ENCODE measurements at regions not wholly inside any gene's neighbourhood (a gene's known extent, or its start where the extent isn't known, plus 50 kb on each side); places are given as distances from the start of the nearest gene placed in this dataset.

DNA sequence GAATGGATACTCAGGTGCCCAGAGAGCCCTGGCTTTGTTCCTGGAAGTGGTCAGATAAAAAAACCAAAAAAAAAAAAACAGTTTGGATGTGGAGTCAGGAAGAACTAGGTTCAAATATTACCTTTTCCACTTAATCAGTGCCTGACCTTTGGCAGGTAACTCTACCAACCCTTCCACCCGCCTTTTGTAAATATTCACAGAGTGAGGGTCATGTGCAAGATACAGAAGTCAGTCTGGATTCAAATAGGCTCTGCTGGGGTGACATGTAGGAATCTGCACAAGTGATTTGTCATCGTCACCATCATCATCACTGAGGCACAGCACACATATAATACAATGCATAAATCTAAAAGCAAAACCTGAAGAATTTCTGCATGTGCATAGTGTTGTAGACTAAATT is 490.7 kb downstream of the MIAT start:
- no peak overlapping the region for H3K4me3 ChIP-seq (ENCODE audit: control insufficient read depth in 2 of 3, extremely low read depth in 1 of 3, insufficient read depth in 2 of 3, low read depth in 1 of 3, low read length in 3 of 3)
- DNase-seq (ENCODE audit: low read depth, low spot score): no peak
- H3K27me3 ChIP-seq (ENCODE audit: control insufficient read depth, extremely low read depth, insufficient read depth, low read length): peaks cover 3% of the 10 kb centered on the region
- no peak overlapping the region for H3K9ac ChIP-seq (ENCODE audit: control insufficient read depth, extremely low read depth, insufficient read depth, low read length)
- TF ChIP-seq, protein P1, sequence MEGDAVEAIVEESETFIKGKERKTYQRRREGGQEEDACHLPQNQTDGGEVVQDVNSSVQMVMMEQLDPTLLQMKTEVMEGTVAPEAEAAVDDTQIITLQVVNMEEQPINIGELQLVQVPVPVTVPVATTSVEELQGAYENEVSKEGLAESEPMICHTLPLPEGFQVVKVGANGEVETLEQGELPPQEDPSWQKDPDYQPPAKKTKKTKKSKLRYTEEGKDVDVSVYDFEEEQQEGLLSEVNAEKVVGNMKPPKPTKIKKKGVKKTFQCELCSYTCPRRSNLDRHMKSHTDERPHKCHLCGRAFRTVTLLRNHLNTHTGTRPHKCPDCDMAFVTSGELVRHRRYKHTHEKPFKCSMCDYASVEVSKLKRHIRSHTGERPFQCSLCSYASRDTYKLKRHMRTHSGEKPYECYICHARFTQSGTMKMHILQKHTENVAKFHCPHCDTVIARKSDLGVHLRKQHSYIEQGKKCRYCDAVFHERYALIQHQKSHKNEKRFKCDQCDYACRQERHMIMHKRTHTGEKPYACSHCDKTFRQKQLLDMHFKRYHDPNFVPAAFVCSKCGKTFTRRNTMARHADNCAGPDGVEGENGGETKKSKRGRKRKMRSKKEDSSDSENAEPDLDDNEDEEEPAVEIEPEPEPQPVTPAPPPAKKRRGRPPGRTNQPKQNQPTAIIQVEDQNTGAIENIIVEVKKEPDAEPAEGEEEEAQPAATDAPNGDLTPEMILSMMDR (optimal IDR thresholded peaks at IDR 0.05 in 1 of 3, IDR thresholded peaks at IDR 0.05 in 1 of 3, conservative IDR thresholded peaks at IDR 0.05 in 1 of 3; ENCODE audit: extremely low read depth in 1 of 3, insufficient read depth in 2 of 3, low read length in 3 of 3): no peak
- no peak for TF ChIP-seq EZH2 (IDR thresholded peaks at IDR 0.05; ENCODE audit: low read length)
- no peaks in the 10 kb centered on the region for H3K9me1 ChIP-seq (ENCODE audit: control insufficient read depth, extremely low read depth, insufficient read depth, low read length)
- no peaks in the 10 kb centered on the region for H3K36me3 ChIP-seq (ENCODE audit: control insufficient read depth in 2 of 2, extremely low read depth in 1 of 2, insufficient read depth in 2 of 2, low read length in 2 of 2)
- dilution Hi-C loops (cut with MboI; ENCODE audit: extremely low pct_ligation_motif_present, low sequenced_read_pairs): no loop called here
- no peak overlapping the region for H3K27ac ChIP-seq (ENCODE audit: control insufficient read depth, insufficient read depth, low read length)
- H3K9me3 ChIP-seq (ENCODE audit: control insufficient read depth, low read depth, low read length): no peaks in the 10 kb centered on the region
- no peak for FAIRE-seq
- H2AFZ ChIP-seq (ENCODE audit: control insufficient read depth, low read length): no peak overlapping the region
- no peak overlapping the region for H3K4me2 ChIP-seq (ENCODE audit: control insufficient read depth, extremely low read depth, insufficient read depth, low read depth, low read length)
- no peaks in the 10 kb centered on the region for H3K79me2 ChIP-seq (ENCODE audit: control insufficient read depth, insufficient read depth, low read length)
- peaks cover 12% of the 10 kb centered on the region for H3K4me1 ChIP-seq (ENCODE audit: control insufficient read depth, extremely low read depth, insufficient read depth, low read length)
- H4K20me1 ChIP-seq (ENCODE audit: control insufficient read depth, extremely low read depth, insufficient read depth, low read length): no peaks in the 10 kb centered on the region

- Histone ChIP-seq H3K79me2 (ENCODE audit: control insufficient read depth, insufficient read depth, low read length) (no peaks in the 10 kb centered on the region), H3K36me3 (ENCODE audit: control insufficient read depth in 2 of 2, extremely low read depth in 1 of 2, insufficient read depth in 2 of 2, low read length in 2 of 2) (no peaks in the 10 kb centered on the region), H3K27ac (ENCODE audit: control insufficient read depth, insufficient read depth, low read length) (no peak overlapping the region), H3K4me1 (ENCODE audit: control insufficient read depth, extremely low read depth, insufficient read depth, low read length) (peaks cover 12% of the 10 kb centered on the region), H2AFZ (ENCODE audit: control insufficient read depth, low read length) (no peak overlapping the region), H3K4me3 (ENCODE audit: control insufficient read depth in 2 of 3, extremely low read depth in 1 of 3, insufficient read depth in 2 of 3, low read depth in 1 of 3, low read length in 3 of 3) (no peak overlapping the region), H3K9ac (ENCODE audit: control insufficient read depth, extremely low read depth, insufficient read depth, low read length) (no peak overlapping the region), H3K27me3 (ENCODE audit: control insufficient read depth, extremely low read depth, insufficient read depth, low read length) (no peaks in the 10 kb centered on the region), H3K9me1 (ENCODE audit: control insufficient read depth, extremely low read depth, insufficient read depth, low read length) (no peaks in the 10 kb centered on the region), H3K9me3 (ENCODE audit: control insufficient read depth, low read depth, low read length) (no peaks in the 10 kb centered on the region), H4K20me1 (ENCODE audit: control insufficient read depth, extremely low read depth, insufficient read depth, low read length) (no peaks in the 10 kb centered on the region), H3K4me2 (ENCODE audit: control insufficient read depth, extremely low read depth, insufficient read depth, low read depth, low read length) (no peak overlapping the region)
- no peak for TF ChIP-seq EZH2 (IDR thresholded peaks at IDR 0.05; ENCODE audit: low read length)
- TF ChIP-seq, protein P1 (optimal IDR thresholded peaks at IDR 0.05 in 1 of 3, IDR thresholded peaks at IDR 0.05 in 1 of 3, conservative IDR thresholded peaks at IDR 0.05 in 1 of 3; ENCODE audit: extremely low read depth in 1 of 3, insufficient read depth in 2 of 3, low read length in 3 of 3): no peak
- dilution Hi-C loops (cut with MboI; ENCODE audit: extremely low pct_ligation_motif_present, low sequenced_read_pairs): no loop called here
- FAIRE-seq (no peak), DNase-seq (ENCODE audit: low read depth, low spot score) (no peak)
Observed at GRCh38 chr22:27148886-27149470, 491.6 kb downstream of the MIAT start.

Measured in keratinocyte (primary cell).